Esophagus muscularis mucosa (tissue), 3 donors: ENCODE measurements at regions not wholly inside any gene's neighbourhood (a gene's known extent, or its start where the extent isn't known, plus 50 kb on each side); places are given as distances from the start of the nearest gene placed in this dataset.

Experiments
- CTCF ChIP-seq, 3 experiments: fragments of 200-600 bp in 2 of 3; fragments of 450-650 bp in 1 of 3; sonication (generic) in 2 of 3; IDR thresholded peaks; one replicate each; pipeline ENCODE4 v1.5.1; 2017 to 2019; ENCODE audit warnings: antibody characterized with exemption in 3 of 3, mild to moderate bottlenecking in 2 of 3, moderate library complexity in 1 of 3
- POLR2A ChIP-seq: fragments of 450-650 bp; IDR thresholded peaks from one replicate; pipeline ENCODE4 v1.6.1; 2017; ENCODE audit warnings: antibody characterized with exemption, moderate library complexity, mild to moderate bottlenecking, low read depth

- no peak for TF ChIP-seq CTCF (IDR thresholded peaks at IDR 0.05)
- TF ChIP-seq POLR2A, result no peak
Measured at GRCh38 chr15:30023798-30024295, 58.9 kb upstream of the GOLGA8J start.
